KMS-11 (cell line): ENCODE measurements at regions not wholly inside any gene's neighbourhood (a gene's known extent, or its start where the extent isn't known, plus 50 kb on each side); places are given as distances from the start of the nearest gene placed in this dataset.

Experiments used
- H2AFZ ChIP-seq: fragments of 200-600 bp; sonication (generic); 2 replicates; pipeline ENCODE4 v1.6.1; 2016; ENCODE audit warnings: antibody characterized with exemption, mixed run types, low read depth
- H3K27ac ChIP-seq: fragments of 200-600 bp; sonication (generic); 2 replicates; pipeline ENCODE4 v1.6.1; 2016; ENCODE audit warnings: mild to moderate bottlenecking, mixed run types
- H3K27me3 ChIP-seq: fragments of 200-600 bp; sonication (generic); 2 replicates; pipeline ENCODE4 v1.6.1; 2017; ENCODE audit warnings: mild to moderate bottlenecking, low read depth, mixed run types, moderate library complexity; ENCODE audit not compliant: insufficient read depth
- H3K36me3 ChIP-seq: fragments of 200-600 bp; sonication (generic); 2 replicates; pipeline ENCODE4 v1.6.1; 2017; ENCODE audit warnings: mild to moderate bottlenecking, mixed run types; ENCODE audit not compliant: insufficient read depth
- H3K4me1 ChIP-seq: fragments of 200-600 bp; sonication (generic); 2 replicates; pipeline ENCODE4 v1.6.1; 2016; ENCODE audit warnings: mild to moderate bottlenecking, low read depth, mixed run types; ENCODE audit not compliant: poor library complexity, severe bottlenecking
- H3K4me2 ChIP-seq: fragments of 200-600 bp; sonication (generic); 2 replicates; pipeline ENCODE4 v1.7.0; 2016; ENCODE audit warnings: mild to moderate bottlenecking, mixed run types
- H3K4me3 ChIP-seq: fragments of 200-600 bp; sonication (generic); IDR thresholded peaks from 2 replicates; pipeline ENCODE4 v1.6.1; 2017; ENCODE audit warnings: low read depth, low read length, mixed read lengths; ENCODE audit not compliant: insufficient read depth
- H3K79me2 ChIP-seq: fragments of 200-600 bp; sonication (generic); 2 replicates; pipeline ENCODE4 v1.6.1; 2016; ENCODE audit warnings: low read depth, mixed run types; ENCODE audit not compliant: insufficient read depth
- H3K9ac ChIP-seq: fragments of 200-600 bp; sonication (generic); 2 replicates; pipeline ENCODE4 v1.6.1; 2016; ENCODE audit warnings: mild to moderate bottlenecking, mixed run types
- H4K20me1 ChIP-seq: fragments of 200-600 bp; sonication (generic); 2 replicates; pipeline ENCODE4 v1.6.1; 2016; ENCODE audit warnings: mild to moderate bottlenecking, mixed run types; ENCODE audit not compliant: insufficient read depth
- CTCF ChIP-seq: fragments of 200-600 bp; sonication (generic); conservative IDR thresholded peaks from 2 replicates; pipeline ENCODE4 v1.6.1; 2017; ENCODE audit warnings: low read depth, mild to moderate bottlenecking, antibody characterized with exemption, low read length, moderate library complexity, mixed read lengths

GRCh38 chr11:17142450-17142849, 65.0 kb upstream of the RPS13 start:
- Histone ChIP-seq H3K36me3 (no peaks in the 10 kb centered on the region), H3K9ac (peak overlapping the region; percentile 24; the same call in 1 of the 2 replicates), H3K4me3 (no peak overlapping the region), H3K27ac (peak overlapping the region; percentile 52), H2AFZ (no peak overlapping the region), H3K27me3 (no peaks in the 10 kb centered on the region), H3K4me1 (peaks cover 81% of the 10 kb centered on the region), H3K4me2 (peak overlapping the region; percentile 86), H4K20me1 (no peaks in the 10 kb centered on the region), H3K79me2 (no peaks in the 10 kb centered on the region)
- no peak for TF ChIP-seq CTCF

- Histone ChIP-seq H3K9ac (no peak overlapping the region), H4K20me1 (no peaks in the 10 kb centered on the region), H3K4me2 (peak overlapping the region; percentile 86), H3K27me3 (no peaks in the 10 kb centered on the region), H3K4me1 (peaks cover 68% of the 10 kb centered on the region), H3K4me3 (no peak overlapping the region), H3K36me3 (no peaks in the 10 kb centered on the region), H3K27ac (no peak overlapping the region), H3K79me2 (no peaks in the 10 kb centered on the region), H2AFZ (no peak overlapping the region)
- TF ChIP-seq CTCF: no peak
Measured at GRCh38 chr11:17141156-17141555, 63.7 kb upstream of the RPS13 start.

GRCh38 chr11:17138562-17138961, 61.1 kb upstream of the RPS13 start:
- no peak overlapping the region for H3K4me3 ChIP-seq
- H3K36me3 ChIP-seq: 0 out of 2 replicates have a peak, but pooled peaks cover 3% of the 10 kb centered on the region
- H3K9ac ChIP-seq: no peak overlapping the region
- no peak overlapping the region for H3K4me2 ChIP-seq
- H2AFZ ChIP-seq: no peak overlapping the region
- H3K4me1 ChIP-seq: peaks cover 42% of the 10 kb centered on the region
- no peaks in the 10 kb centered on the region for H3K79me2 ChIP-seq
- no peak for TF ChIP-seq CTCF
- no peaks in the 10 kb centered on the region for H3K27me3 ChIP-seq
- H4K20me1 ChIP-seq: no peaks in the 10 kb centered on the region
- no peak overlapping the region for H3K27ac ChIP-seq

GRCh38 chr11:17135916-17136683, 58.6 kb upstream of the RPS13 start:
- H3K27me3 ChIP-seq: no peaks in the 10 kb centered on the region
- no peak overlapping the region for H2AFZ ChIP-seq
- peaks cover 18% of the 10 kb centered on the region for H3K4me1 ChIP-seq
- no peak overlapping the region for H3K4me3 ChIP-seq
- H3K4me2 ChIP-seq: no peak overlapping the region
- no peaks in the 10 kb centered on the region for H4K20me1 ChIP-seq
- H3K27ac ChIP-seq: no peak overlapping the region
- H3K9ac ChIP-seq: no peak overlapping the region
- 0 out of 2 replicates have a peak, but pooled peaks cover 3% of the 10 kb centered on the region for H3K36me3 ChIP-seq
- no peak for TF ChIP-seq CTCF
- no peaks in the 10 kb centered on the region for H3K79me2 ChIP-seq
